GM18519 (cell line): ENCODE measurements at regions not wholly inside any gene's neighbourhood (a gene's known extent, or its start where the extent isn't known, plus 50 kb on each side); places are given as distances from the start of the nearest gene placed in this dataset.
"Not testable (repeated sequence)": the region's sequence is repeated elsewhere in the genome, so short reads cannot be mapped to it uniquely, and the experiment has no call there.

ENCODE experiments used
- ATAC-seq: cut with Tn5 transposase; IDR thresholded peaks from one replicate; pipeline ENCODE4 v1.9.1; 2021; ENCODE audit warnings: mild to moderate bottlenecking, moderate library complexity; ENCODE audit not compliant: unreplicated experiment, low FRiP score

- ATAC-seq = no peak
Observed at GRCh38 chr1:172795741-172796140, 136.8 kb downstream of the FASLG start.

GRCh38 chr1:172799804-172800203 lies 140.9 kb downstream of the FASLG start:
- not testable (repeated sequence) for ATAC-seq

- no peak for ATAC-seq
Observed at GRCh38 chr1:172801771-172802322, 142.9 kb downstream of the FASLG start.

- ATAC-seq = no peak
Observed at GRCh38 chr1:172809750-172810149, 150.8 kb downstream of the FASLG start.

- no peak for ATAC-seq
Observed at GRCh38 chr1:172810480-172811175, 151.7 kb downstream of the FASLG start.

GRCh38 chr1:172811694-172812093 lies 152.8 kb downstream of the FASLG start:
- no peak for ATAC-seq

GRCh38 chr1:172812118-172812517 lies 153.2 kb downstream of the FASLG start:
- no peak for ATAC-seq

GRCh38 chr1:172813330-172813729 lies 154.4 kb downstream of the FASLG start:
- no peak for ATAC-seq

GRCh38 chr1:172814428-172814827 lies 155.5 kb downstream of the FASLG start:
- no peak for ATAC-seq

- no peak for ATAC-seq
Observed at GRCh38 chr1:172815740-172816139, 156.8 kb downstream of the FASLG start.

GRCh38 chr1:172818841-172819527 lies 160.1 kb downstream of the FASLG start:
- ATAC-seq = peak; percentile 84

- ATAC-seq = no peak
Observed at GRCh38 chr1:172820475-172821158, 161.7 kb downstream of the FASLG start.

- ATAC-seq = no peak
Observed at GRCh38 chr1:172821609-172822274, 162.8 kb downstream of the FASLG start.

GRCh38 chr1:172822886-172823285 lies 164.0 kb downstream of the FASLG start:
- no peak for ATAC-seq

- no peak for ATAC-seq
Observed at GRCh38 chr1:172823534-172823933, 164.6 kb downstream of the FASLG start.

GRCh38 chr1:172824209-172824608 lies 165.3 kb downstream of the FASLG start:
- ATAC-seq = no peak

- ATAC-seq = no peak
Observed at GRCh38 chr1:172826096-172826741, 167.3 kb downstream of the FASLG start.

GRCh38 chr1:172827301-172827700 lies 168.4 kb downstream of the FASLG start:
- ATAC-seq = no peak

GRCh38 chr1:172827841-172828240 lies 168.9 kb downstream of the FASLG start:
- ATAC-seq = no peak

GRCh38 chr1:172832006-172832725 lies 173.3 kb downstream of the FASLG start:
- ATAC-seq = no peak
